ENCODE measurements at regions not wholly inside any gene's neighbourhood (a gene's known extent, or its start where the extent isn't known, plus 50 kb on each side); places are given as distances from the start of the nearest gene placed in this dataset.

DNA sequence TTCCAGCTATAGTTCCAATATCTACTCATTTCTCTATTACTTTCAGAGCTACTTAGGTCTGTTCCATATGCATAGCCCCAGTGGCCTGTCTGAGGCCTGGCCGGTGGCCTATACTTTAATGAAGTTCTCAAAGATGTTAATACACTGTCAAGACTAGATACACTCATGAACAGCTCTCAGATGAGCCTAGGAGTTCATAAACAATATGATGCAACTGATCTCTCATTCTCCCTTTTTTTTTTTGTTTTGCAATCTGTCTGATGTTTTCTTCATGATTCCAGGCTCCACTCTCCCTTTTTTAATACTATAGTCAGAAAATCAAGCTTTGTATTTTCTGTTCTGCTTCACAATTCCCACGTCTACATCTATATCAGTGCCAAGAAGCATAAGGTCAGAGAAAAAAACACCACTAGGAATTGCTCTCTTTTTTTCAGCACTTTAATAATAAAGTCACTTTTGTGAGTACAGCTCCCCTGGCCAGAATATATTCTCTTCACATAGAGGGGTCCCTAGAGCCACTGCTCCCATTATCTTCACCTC is 321.0 kb downstream of the C7orf25 start:
- no peak for TF ChIP-seq CTCF (IDR thresholded peaks at IDR 0.05)
- TF ChIP-seq POLR2A (IDR thresholded peaks at IDR 0.05), result no peak

All from Peyer's patch (tissue), 4 donors.